ENCODE measurements at regions not wholly inside any gene's neighbourhood (a gene's known extent, or its start where the extent isn't known, plus 50 kb on each side); places are given as distances from the start of the nearest gene placed in this dataset.

DNA sequence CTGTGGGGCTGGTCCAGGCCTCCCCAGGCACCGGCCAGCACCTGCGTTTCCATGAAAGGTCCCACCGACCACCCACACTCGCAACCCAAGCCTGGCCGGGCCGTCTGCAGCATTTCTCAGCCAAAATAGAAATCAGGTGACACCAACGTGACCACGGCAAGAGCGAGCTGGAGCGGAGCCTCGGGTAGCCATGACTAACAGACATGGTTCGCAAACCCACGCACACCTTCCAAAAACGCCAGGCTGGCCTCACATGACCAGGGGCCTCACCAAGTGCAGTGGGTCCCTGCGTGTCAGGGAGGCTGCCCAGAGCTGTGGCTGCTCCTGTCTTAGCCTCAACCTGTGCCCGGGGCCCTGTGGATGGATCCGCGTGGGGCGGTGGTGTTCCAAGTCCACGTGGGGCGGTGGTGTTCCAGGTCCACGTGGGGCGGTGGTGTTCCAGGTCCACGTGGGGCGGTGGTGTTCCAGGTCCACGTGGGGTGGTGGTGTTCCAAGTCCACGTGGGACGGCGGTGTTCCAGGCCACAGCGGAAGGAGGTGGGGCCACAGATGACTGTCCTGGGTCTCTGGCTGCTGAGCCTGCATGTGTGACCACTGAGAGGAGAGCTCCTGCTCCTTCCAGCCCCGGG lies 64.4 kb upstream of the ADGRA1 start:
- Histone ChIP-seq H3K9ac (ENCODE audit: low read length) (no peak overlapping the region), H3K4me1 (ENCODE audit: control insufficient read depth in 1 of 2, insufficient read depth in 2 of 2, low read length in 2 of 2) (no peaks in the 10 kb centered on the region), H2AFZ (ENCODE audit: insufficient read depth, low read length, poor library complexity) (no peak overlapping the region), H3K36me3 (ENCODE audit: control insufficient read depth in 1 of 2, insufficient read depth in 2 of 2, low read length in 2 of 2) (no peaks in the 10 kb centered on the region), H2BK120ac (ENCODE audit: insufficient read depth, low read length, poor library complexity) (no peak overlapping the region), H3K4me3 (ENCODE audit: low read depth, low read length) (no peak overlapping the region), H4K12ac (ENCODE audit: low read depth, low read length) (no peak overlapping the region), H3K27ac (ENCODE audit: low read depth, low read length) (no peak overlapping the region), H3K4ac (ENCODE audit: low read depth, low read length) (no peak overlapping the region), H4K91ac (ENCODE audit: low read depth, low read length) (no peak overlapping the region), H2AK5ac (ENCODE audit: low read length) (no peak overlapping the region), H2BK12ac (ENCODE audit: low read length) (no peak overlapping the region), H2BK5ac (ENCODE audit: low read depth, low read length, poor library complexity) (no peak overlapping the region), H3K18ac (ENCODE audit: low read length) (no peak overlapping the region), H3K9me3 (ENCODE audit: insufficient read depth, low read depth, low read length) (no peaks in the 10 kb centered on the region), H3K79me1 (ENCODE audit: low read length) (no peaks in the 10 kb centered on the region), H3K79me2 (ENCODE audit: control insufficient read depth, insufficient read depth, low read length, poor library complexity) (no peaks in the 10 kb centered on the region), H4K8ac (ENCODE audit: low read depth, low read length) (no peak overlapping the region), H3K4me2 (ENCODE audit: low read length) (no peak overlapping the region), H3K14ac (ENCODE audit: low read length) (no peak overlapping the region), H3K27me3 (ENCODE audit: insufficient read depth, low read length) (no peaks in the 10 kb centered on the region), H3K23ac (ENCODE audit: low read length) (no peak overlapping the region)
- no CpG with 5 or more reads among the region's 31 CpGs for WGBS (ENCODE audit: extremely low coverage, insufficient coverage, insufficient read length)
- DNase-seq: no peak

DNA sequence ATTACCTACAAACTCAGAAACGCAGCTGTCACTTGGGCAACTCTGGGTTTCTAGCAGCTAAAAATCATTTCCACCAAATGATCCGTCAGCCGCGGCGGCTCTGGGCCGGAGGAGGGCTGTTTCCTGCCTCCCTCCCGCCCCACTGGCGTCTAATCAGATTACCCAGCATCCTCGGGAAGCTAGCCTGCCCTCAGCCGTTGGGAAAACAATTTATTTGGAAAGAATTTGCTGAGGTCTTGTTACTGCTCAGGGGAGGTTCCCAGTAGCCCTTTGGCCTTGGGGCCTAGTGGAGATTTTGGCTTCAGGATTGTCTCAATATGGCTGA lies 65.0 kb upstream of the ADGRA1 start:
- no CpG with 5 or more reads among the region's 10 CpGs for WGBS (ENCODE audit: extremely low coverage, insufficient coverage, insufficient read length)

DNA sequence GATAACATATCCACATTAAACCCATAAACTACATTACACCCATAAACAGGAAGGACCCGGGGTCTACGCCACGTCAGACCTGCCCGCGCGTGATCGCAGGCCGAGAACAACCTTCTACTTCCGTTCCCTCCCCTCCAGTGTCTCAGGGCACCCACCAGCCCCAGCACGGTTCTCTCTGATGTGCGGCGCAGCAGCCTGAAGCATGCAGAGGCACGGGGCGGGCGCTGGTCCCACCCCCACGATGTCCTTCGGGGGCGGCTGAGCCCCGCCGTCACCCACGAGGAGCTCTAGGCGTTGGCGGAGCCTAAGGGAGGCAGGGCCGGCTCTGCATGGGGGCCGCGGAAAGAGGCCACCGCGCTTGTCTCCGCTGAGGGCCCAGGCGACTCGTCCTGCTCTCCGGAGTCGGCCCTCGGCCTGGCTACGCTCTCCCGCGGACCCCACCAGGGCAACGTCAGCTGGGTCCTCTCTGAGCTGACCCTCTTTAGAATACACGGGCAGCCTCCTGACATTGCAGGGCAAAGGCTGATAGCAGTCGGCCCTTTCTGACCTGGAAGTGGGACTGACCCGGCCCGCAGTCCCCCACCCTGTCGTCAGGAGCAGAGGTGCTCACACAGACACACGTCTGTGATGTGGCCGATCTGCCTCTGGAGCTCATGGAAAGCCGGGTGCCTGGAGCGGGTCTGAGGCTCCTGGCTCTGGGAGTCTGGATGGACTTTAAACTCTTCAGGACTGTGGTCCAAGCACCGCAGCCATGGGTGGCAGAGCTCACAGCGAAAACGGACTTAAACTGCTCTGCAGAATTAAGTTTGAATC lies 65.6 kb upstream of the ADGRA1 start:
- H2BK120ac ChIP-seq (ENCODE audit: insufficient read depth, low read length, poor library complexity): no peak overlapping the region
- no peaks in the 10 kb centered on the region for H3K36me3 ChIP-seq (ENCODE audit: control insufficient read depth in 1 of 2, insufficient read depth in 2 of 2, low read length in 2 of 2)
- no peaks in the 10 kb centered on the region for H3K79me2 ChIP-seq (ENCODE audit: control insufficient read depth, insufficient read depth, low read length, poor library complexity)
- no peaks in the 10 kb centered on the region for H3K79me1 ChIP-seq (ENCODE audit: low read length)
- H3K27me3 ChIP-seq (ENCODE audit: insufficient read depth, low read length): no peaks in the 10 kb centered on the region
- H3K18ac ChIP-seq (ENCODE audit: low read length): no peak overlapping the region
- no peak overlapping the region for H3K14ac ChIP-seq (ENCODE audit: low read length)
- no peak overlapping the region for H3K9ac ChIP-seq (ENCODE audit: low read length)
- H3K4me3 ChIP-seq (ENCODE audit: low read depth, low read length): no peak overlapping the region
- H3K4me1 ChIP-seq (ENCODE audit: control insufficient read depth in 1 of 2, insufficient read depth in 2 of 2, low read length in 2 of 2): no peaks in the 10 kb centered on the region
- no peak overlapping the region for H2BK5ac ChIP-seq (ENCODE audit: low read depth, low read length, poor library complexity)
- no peak overlapping the region for H3K4ac ChIP-seq (ENCODE audit: low read depth, low read length)
- H3K4me2 ChIP-seq (ENCODE audit: low read length): no peak overlapping the region
- no peak overlapping the region for H2AK5ac ChIP-seq (ENCODE audit: low read length)
- no CpG with 5 or more reads among the region's 50 CpGs for WGBS (ENCODE audit: extremely low coverage, insufficient coverage, insufficient read length)
- no peak overlapping the region for H3K27ac ChIP-seq (ENCODE audit: low read depth, low read length)
- H4K91ac ChIP-seq (ENCODE audit: low read depth, low read length): no peak overlapping the region
- no peaks in the 10 kb centered on the region for H3K9me3 ChIP-seq (ENCODE audit: insufficient read depth, low read depth, low read length)
- DNase-seq: no peak
- no peak overlapping the region for H3K23ac ChIP-seq (ENCODE audit: low read length)
- no peak overlapping the region for H2BK12ac ChIP-seq (ENCODE audit: low read length)
- no peak overlapping the region for H4K8ac ChIP-seq (ENCODE audit: low read depth, low read length)
- no peak overlapping the region for H4K12ac ChIP-seq (ENCODE audit: low read depth, low read length)
- H2AFZ ChIP-seq (ENCODE audit: insufficient read depth, low read length, poor library complexity): no peak overlapping the region

More for the DNA sequence above, 65.0 kb upstream of the ADGRA1 start:
- no peak overlapping the region for H2BK120ac ChIP-seq (ENCODE audit: insufficient read depth, low read length, poor library complexity)
- H2AK5ac ChIP-seq (ENCODE audit: low read length): no peak overlapping the region
- no peak overlapping the region for H4K91ac ChIP-seq (ENCODE audit: low read depth, low read length)
- no peak overlapping the region for H3K18ac ChIP-seq (ENCODE audit: low read length)
- H3K9ac ChIP-seq (ENCODE audit: low read length): no peak overlapping the region
- H3K9me3 ChIP-seq (ENCODE audit: insufficient read depth, low read depth, low read length): no peaks in the 10 kb centered on the region
- no peak overlapping the region for H2AFZ ChIP-seq (ENCODE audit: insufficient read depth, low read length, poor library complexity)
- no peaks in the 10 kb centered on the region for H3K79me1 ChIP-seq (ENCODE audit: low read length)
- H3K27ac ChIP-seq (ENCODE audit: low read depth, low read length): no peak overlapping the region
- H4K8ac ChIP-seq (ENCODE audit: low read depth, low read length): no peak overlapping the region
- H3K4ac ChIP-seq (ENCODE audit: low read depth, low read length): no peak overlapping the region
- H4K12ac ChIP-seq (ENCODE audit: low read depth, low read length): no peak overlapping the region
- H3K27me3 ChIP-seq (ENCODE audit: insufficient read depth, low read length): no peaks in the 10 kb centered on the region
- H3K23ac ChIP-seq (ENCODE audit: low read length): no peak overlapping the region
- H3K36me3 ChIP-seq (ENCODE audit: control insufficient read depth in 1 of 2, insufficient read depth in 2 of 2, low read length in 2 of 2): no peaks in the 10 kb centered on the region
- no peaks in the 10 kb centered on the region for H3K4me1 ChIP-seq (ENCODE audit: control insufficient read depth in 1 of 2, insufficient read depth in 2 of 2, low read length in 2 of 2)
- no peak overlapping the region for H2BK12ac ChIP-seq (ENCODE audit: low read length)
- H3K14ac ChIP-seq (ENCODE audit: low read length): no peak overlapping the region
- H3K4me3 ChIP-seq (ENCODE audit: low read depth, low read length): no peak overlapping the region
- no peaks in the 10 kb centered on the region for H3K79me2 ChIP-seq (ENCODE audit: control insufficient read depth, insufficient read depth, low read length, poor library complexity)
- no peak overlapping the region for H3K4me2 ChIP-seq (ENCODE audit: low read length)
- no peak overlapping the region for H2BK5ac ChIP-seq (ENCODE audit: low read depth, low read length, poor library complexity)
- no peak for DNase-seq

DNA sequence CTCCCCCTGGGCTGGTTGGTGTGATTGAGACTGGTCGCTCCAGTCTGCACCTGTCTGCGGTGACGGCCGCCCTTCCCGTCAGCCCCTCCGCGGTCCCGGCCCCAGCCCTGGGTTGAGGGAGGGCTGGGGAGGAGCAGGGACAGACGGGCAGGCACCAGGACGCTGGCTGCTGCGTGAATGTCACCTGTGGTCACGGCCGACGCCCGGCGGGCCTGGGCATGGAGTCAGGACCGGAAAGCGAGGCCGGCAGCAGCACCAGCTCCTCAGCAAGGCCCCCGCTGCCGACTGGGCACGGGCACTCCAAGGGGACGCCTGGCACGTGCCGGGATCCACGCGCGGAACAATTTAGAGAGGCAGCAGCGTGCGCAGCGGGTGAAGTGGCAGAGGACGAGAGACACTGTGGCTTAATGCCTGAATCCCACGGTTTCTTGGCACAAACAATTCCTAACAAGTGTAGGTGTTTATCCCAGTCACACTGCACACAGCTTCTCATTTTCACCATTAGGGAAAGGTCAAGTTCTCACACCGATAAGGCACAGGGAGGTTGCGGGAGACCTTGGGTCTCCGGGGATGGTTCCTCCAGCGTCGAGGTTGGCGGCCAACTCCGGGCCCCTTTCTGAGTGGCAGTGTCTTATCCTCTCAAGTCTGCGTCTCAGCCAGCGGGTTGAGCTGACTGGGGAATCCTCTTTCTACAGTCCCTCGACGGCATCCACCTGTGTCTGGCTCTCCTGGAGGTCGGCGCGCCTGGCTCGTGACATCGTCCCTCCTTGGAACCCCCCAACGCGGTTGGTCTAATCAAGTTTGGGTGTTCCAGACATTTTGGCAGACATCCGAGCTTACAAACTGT lies 66.4 kb upstream of the ADGRA1 start:
- H2AK5ac ChIP-seq (ENCODE audit: low read length): no peak overlapping the region
- DNase-seq: no peak
- H3K27me3 ChIP-seq (ENCODE audit: insufficient read depth, low read length): no peaks in the 10 kb centered on the region
- H3K14ac ChIP-seq (ENCODE audit: low read length): no peak overlapping the region
- H3K4me2 ChIP-seq (ENCODE audit: low read length): no peak overlapping the region
- H3K79me2 ChIP-seq (ENCODE audit: control insufficient read depth, insufficient read depth, low read length, poor library complexity): no peaks in the 10 kb centered on the region
- no peak overlapping the region for H2BK12ac ChIP-seq (ENCODE audit: low read length)
- H3K4ac ChIP-seq (ENCODE audit: low read depth, low read length): no peak overlapping the region
- no peak overlapping the region for H3K9ac ChIP-seq (ENCODE audit: low read length)
- H3K4me1 ChIP-seq (ENCODE audit: control insufficient read depth in 1 of 2, insufficient read depth in 2 of 2, low read length in 2 of 2): no peaks in the 10 kb centered on the region
- no peak overlapping the region for H3K4me3 ChIP-seq (ENCODE audit: low read depth, low read length)
- no peaks in the 10 kb centered on the region for H3K9me3 ChIP-seq (ENCODE audit: insufficient read depth, low read depth, low read length)
- no CpG with 5 or more reads among the region's 52 CpGs for whole genome bisulfite sequencing (ENCODE audit: extremely low coverage, insufficient coverage, insufficient read length)
- H4K91ac ChIP-seq (ENCODE audit: low read depth, low read length): no peak overlapping the region
- H2AFZ ChIP-seq (ENCODE audit: insufficient read depth, low read length, poor library complexity): no peak overlapping the region
- H3K18ac ChIP-seq (ENCODE audit: low read length): no peak overlapping the region
- H3K79me1 ChIP-seq (ENCODE audit: low read length): no peaks in the 10 kb centered on the region
- no peak overlapping the region for H4K12ac ChIP-seq (ENCODE audit: low read depth, low read length)
- H3K23ac ChIP-seq (ENCODE audit: low read length): no peak overlapping the region
- no peak overlapping the region for H2BK5ac ChIP-seq (ENCODE audit: low read depth, low read length, poor library complexity)
- H4K8ac ChIP-seq (ENCODE audit: low read depth, low read length): no peak overlapping the region
- H3K27ac ChIP-seq (ENCODE audit: low read depth, low read length): no peak overlapping the region
- H2BK120ac ChIP-seq (ENCODE audit: insufficient read depth, low read length, poor library complexity): no peak overlapping the region
- H3K36me3 ChIP-seq (ENCODE audit: control insufficient read depth in 1 of 2, insufficient read depth in 2 of 2, low read length in 2 of 2): no peaks in the 10 kb centered on the region

Data from trophoblast cell (in vitro differentiated cells and primary cell).